DND-41 (cell line): ENCODE measurements at regions not wholly inside any gene's neighbourhood (a gene's known extent, or its start where the extent isn't known, plus 50 kb on each side); places are given as distances from the start of the nearest gene placed in this dataset.

Experiments
- ATAC-seq: fragments of 200-7000 bp; cut with Tn5 transposase; 3 replicates; pipeline ENCODE4 v1.9.1; 2021; ENCODE audit warnings: low read depth; ENCODE audit not compliant: insufficient read depth
- DNase-seq: peaks from one replicate; pipeline ENCODE4 v3.0.0-alpha.2; 2020
- H2AFZ ChIP-seq: 2 replicates; pipeline ENCODE4 v1.6.0; 2012; ENCODE audit warnings: low read depth, low read length
- H3K27ac ChIP-seq: 2 replicates; pipeline ENCODE4 v1.5.1; 2012; ENCODE audit warnings: low read length, inconsistent platforms
- H3K27me3 ChIP-seq: fragments of 200-600 bp; sonication (generic); 2 replicates; pipeline ENCODE4 v1.6.0; 2012; ENCODE audit warnings: low read length, mild to moderate bottlenecking, inconsistent platforms; ENCODE audit not compliant: insufficient read depth, poor library complexity
- H3K36me3 ChIP-seq: 2 replicates; pipeline ENCODE4 v1.5.1; 2012; ENCODE audit warnings: low read length, inconsistent platforms; ENCODE audit not compliant: insufficient read depth
- H3K4me1 ChIP-seq: 2 replicates; pipeline ENCODE4 v1.5.1; 2012; ENCODE audit warnings: mild to moderate bottlenecking, low read length; ENCODE audit not compliant: insufficient read depth
- H3K4me2 ChIP-seq: 2 replicates; pipeline ENCODE4 v1.6.0; 2012; ENCODE audit warnings: mild to moderate bottlenecking, moderate library complexity, low read length, inconsistent platforms; ENCODE audit not compliant: insufficient read depth
- H3K4me3 ChIP-seq, 2 experiments: fragments of 200-600 bp in 1 of 2; shearing (Covaris generic) in 1 of 2; 2 replicates each; pipeline ENCODE4 v1.5.1; 2012 to 2016; ENCODE audit warnings: inconsistent platforms in 2 of 2, low read length in 2 of 2, mild to moderate bottlenecking in 2 of 2, low read depth in 1 of 2, moderate library complexity in 1 of 2
- H3K79me2 ChIP-seq: 2 replicates; pipeline ENCODE4 v1.6.0; 2012; ENCODE audit warnings: low read length, inconsistent platforms; ENCODE audit not compliant: insufficient read depth
- H3K9ac ChIP-seq: 2 replicates; pipeline ENCODE4 v1.6.0; 2012; ENCODE audit warnings: low read depth, mild to moderate bottlenecking, inconsistent platforms, low read length, moderate library complexity
- H3K9me3 ChIP-seq: 2 replicates; pipeline ENCODE4 v1.5.1; 2012; ENCODE audit warnings: low read length, moderate library complexity, mild to moderate bottlenecking, inconsistent platforms; ENCODE audit not compliant: insufficient read depth, severe bottlenecking
- H4K20me1 ChIP-seq: 2 replicates; pipeline ENCODE4 v1.6.0; 2012; ENCODE audit warnings: low read length; ENCODE audit not compliant: insufficient read depth
- CTCF ChIP-seq: IDR thresholded peaks from 2 replicates; pipeline ENCODE4 v1.5.1; 2012; ENCODE audit warnings: borderline replicate concordance, low read length, moderate library complexity, mild to moderate bottlenecking; ENCODE audit not compliant: poor library complexity, severe bottlenecking; ENCODE audit errors: extremely low read depth
- EZH2 ChIP-seq: IDR thresholded peaks from 3 replicates; pipeline ENCODE4 v1.6.1; 2012; ENCODE audit warnings: borderline replicate concordance, low read depth, mild to moderate bottlenecking, moderate library complexity, low read length, inconsistent platforms; ENCODE audit not compliant: severe bottlenecking

GRCh38 chr14:76643887-76644286 lies 117.4 kb upstream of the VASH1 start:
- no peak for ATAC-seq
- Histone ChIP-seq H3K9ac (no peak overlapping the region), H3K27me3 (no peaks in the 10 kb centered on the region), H3K4me1 (no peaks in the 10 kb centered on the region), H3K9me3 (no peaks in the 10 kb centered on the region), H3K4me2 (no peak overlapping the region), H3K79me2 (no peaks in the 10 kb centered on the region), H3K27ac (no peak overlapping the region), H3K36me3 (no peaks in the 10 kb centered on the region), H4K20me1 (no peaks in the 10 kb centered on the region), H2AFZ (no peak overlapping the region), H3K4me3 (no peak overlapping the region)
- DNase-seq = no peak
- TF ChIP-seq EZH2 = no peak
- no peak for TF ChIP-seq CTCF

GRCh38 chr14:76644855-76645518 lies 116.3 kb upstream of the VASH1 start:
- no peaks in the 10 kb centered on the region for H3K4me1 ChIP-seq
- H3K27ac ChIP-seq = no peak overlapping the region
- H3K36me3 ChIP-seq = no peaks in the 10 kb centered on the region
- no peaks in the 10 kb centered on the region for H4K20me1 ChIP-seq
- H3K9ac ChIP-seq = no peak overlapping the region
- H2AFZ ChIP-seq = no peak overlapping the region
- no peaks in the 10 kb centered on the region for H3K27me3 ChIP-seq
- no peak for ATAC-seq
- no peak overlapping the region for H3K4me2 ChIP-seq
- no peaks in the 10 kb centered on the region for H3K9me3 ChIP-seq
- H3K79me2 ChIP-seq = no peaks in the 10 kb centered on the region
- peak; percentile 5 for DNase-seq
- no peak overlapping the region for H3K4me3 ChIP-seq
- peak; percentile 61 for TF ChIP-seq CTCF
- TF ChIP-seq EZH2 = no peak

GRCh38 chr14:76647697-76648298 lies 113.5 kb upstream of the VASH1 start:
- peak; percentile 86 for ATAC-seq
- H3K27me3 ChIP-seq = peaks cover 9% of the 10 kb centered on the region
- H3K36me3 ChIP-seq = no peaks in the 10 kb centered on the region
- H3K27ac ChIP-seq = no peak overlapping the region
- no peaks in the 10 kb centered on the region for H3K4me1 ChIP-seq
- no peaks in the 10 kb centered on the region for H3K9me3 ChIP-seq
- H3K9ac ChIP-seq = no peak overlapping the region
- H3K4me2 ChIP-seq = no peak overlapping the region
- TF ChIP-seq EZH2 (no peak), CTCF (peak; percentile 93)
- no peak overlapping the region for H2AFZ ChIP-seq
- H4K20me1 ChIP-seq = no peaks in the 10 kb centered on the region
- no peak overlapping the region for H3K4me3 ChIP-seq
- no peaks in the 10 kb centered on the region for H3K79me2 ChIP-seq
- DNase-seq = peak; percentile 40
